Ammon's horn (tissue), 1 donor: ENCODE measurements at regions not wholly inside any gene's neighbourhood (a gene's known extent, or its start where the extent isn't known, plus 50 kb on each side); places are given as distances from the start of the nearest gene placed in this dataset.
A peak's percentile ranks its signal among the peaks of the same experiment; 100 is the strongest.
"Not testable (repeated sequence)": the region's sequence is repeated elsewhere in the genome, so short reads cannot be mapped to it uniquely, and the experiment has no call there.

Experiments
- DNase-seq: peaks from one replicate; pipeline ENCODE4 v3.0.0-alpha.2; 2016; ENCODE audit warnings: low spot score

GRCh38 chr9:97773091-97773490 lies 76.0 kb upstream of the XPA start:
- DNase-seq = no peak

- peak; percentile 22 for DNase-seq
These were observed 76.6 kb upstream of the XPA start for GRCh38 chr9:97773723-97774122.

GRCh38 chr9:97774673-97775072 lies 77.5 kb upstream of the XPA start:
- DNase-seq = no peak

DNA sequence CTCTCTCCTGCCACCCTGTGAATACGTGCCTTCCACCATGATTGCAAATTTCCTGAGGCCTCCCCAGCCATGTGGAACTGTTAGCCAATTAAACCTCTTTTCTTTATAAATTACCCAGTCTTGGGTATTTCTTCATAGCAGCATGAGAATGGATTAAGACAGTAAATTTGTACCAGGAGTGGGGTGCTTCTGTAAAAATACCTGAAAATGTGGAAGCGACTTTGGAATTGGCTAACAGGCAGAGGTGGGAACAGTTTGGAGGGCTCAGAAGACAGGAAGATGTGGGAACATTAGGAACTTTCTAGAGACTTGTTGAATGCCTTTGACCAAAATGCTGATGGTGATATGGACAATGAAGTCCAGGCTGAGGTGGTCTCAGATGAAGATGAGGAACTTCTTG lies 74.3 kb upstream of the FOXE1 start:
- not testable (repeated sequence) for DNase-seq

- no peak for DNase-seq
These were observed 73.4 kb upstream of the FOXE1 start for GRCh38 chr9:97779608-97780007.

- DNase-seq = no peak
These were observed 71.1 kb upstream of the FOXE1 start for GRCh38 chr9:97781902-97782301.

GRCh38 chr9:97786341-97786740 lies 66.7 kb upstream of the FOXE1 start:
- DNase-seq = no peak

DNA sequence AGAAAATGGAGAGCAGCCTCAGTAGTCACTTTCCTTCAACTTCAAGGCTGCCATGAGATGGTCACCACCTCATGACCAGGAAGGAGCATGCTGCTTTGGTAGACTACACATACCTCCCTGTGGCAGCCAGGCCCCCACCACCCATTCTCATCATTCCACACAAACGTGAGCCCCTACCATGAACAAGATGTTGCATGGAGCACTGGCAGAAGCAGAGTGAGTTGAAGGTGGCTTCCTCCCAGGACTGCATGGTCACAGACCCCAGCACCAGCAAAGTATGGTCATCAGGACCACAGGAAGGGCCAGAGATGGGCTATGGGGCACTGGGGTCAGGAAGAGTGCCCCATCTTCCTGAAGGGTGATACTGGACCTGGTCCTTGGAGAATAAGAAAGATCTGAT lies 65.5 kb upstream of the FOXE1 start:
- no peak for DNase-seq

GRCh38 chr9:97788763-97789663 lies 64.0 kb upstream of the FOXE1 start:
- no peak for DNase-seq

- DNase-seq = no peak
These were observed 62.5 kb upstream of the FOXE1 start for GRCh38 chr9:97790542-97790941.

GRCh38 chr9:97791542-97791941 lies 61.5 kb upstream of the FOXE1 start:
- no peak for DNase-seq

DNA sequence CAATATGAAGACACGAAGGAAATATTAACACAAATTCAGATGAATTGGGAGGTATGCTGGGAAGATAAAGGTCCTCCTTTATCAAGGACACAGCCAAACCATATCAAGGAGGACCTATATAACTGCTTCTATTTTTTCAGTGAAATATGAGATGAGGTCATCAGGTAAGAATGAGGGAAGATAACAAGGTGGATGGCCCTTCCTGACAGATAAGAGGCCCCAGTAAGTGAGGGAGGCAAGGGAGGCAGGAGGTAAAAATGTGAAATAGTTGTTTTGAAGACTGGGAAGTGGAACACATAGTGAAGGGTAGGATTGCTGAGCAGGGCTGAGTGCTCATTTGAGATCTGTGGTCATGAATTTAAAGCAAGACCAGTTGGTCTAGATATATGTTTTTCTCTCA lies 60.0 kb upstream of the FOXE1 start:
- DNase-seq = no peak

DNA sequence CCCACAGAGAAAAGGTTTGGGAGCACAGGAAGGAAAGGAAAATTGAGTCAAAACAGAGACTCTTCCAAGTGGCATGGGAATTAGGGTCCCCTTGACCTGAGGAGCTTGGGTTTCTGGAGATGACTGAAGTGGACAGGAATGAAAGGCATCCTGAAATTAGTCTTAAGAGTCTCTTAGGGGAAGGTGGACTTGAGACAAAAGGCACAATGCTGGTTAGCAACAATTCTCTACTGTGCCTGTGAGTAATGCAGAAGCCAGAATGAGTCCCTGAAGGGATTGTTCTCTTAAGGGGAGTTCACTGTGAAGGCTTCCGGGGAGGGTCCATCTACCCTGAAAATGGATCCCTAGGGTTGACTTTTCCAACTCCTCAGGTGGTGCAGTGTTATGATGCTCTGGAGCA lies 58.4 kb upstream of the FOXE1 start:
- no peak for DNase-seq

DNA sequence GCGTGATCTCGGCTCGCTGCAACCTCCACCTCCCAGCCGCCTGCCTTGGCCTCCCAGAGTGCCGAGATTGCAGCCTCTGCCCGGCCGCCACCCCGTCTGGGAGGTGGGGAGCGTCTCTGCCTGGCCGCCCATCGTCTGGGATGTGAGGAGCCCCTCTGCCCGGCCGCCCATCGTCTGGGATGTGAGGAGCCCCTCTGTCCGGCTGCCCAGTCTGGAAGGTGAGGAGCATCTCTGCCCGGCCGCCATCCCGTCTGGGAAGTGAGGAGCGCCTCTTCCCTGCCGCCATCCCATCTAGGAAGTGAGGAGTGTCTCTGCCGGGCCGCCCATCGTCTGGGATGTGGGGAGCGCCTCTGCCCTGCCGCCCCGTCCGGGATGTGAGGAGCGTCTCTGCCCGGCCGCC lies 56.9 kb upstream of the FOXE1 start:
- DNase-seq = not testable (repeated sequence)

DNA sequence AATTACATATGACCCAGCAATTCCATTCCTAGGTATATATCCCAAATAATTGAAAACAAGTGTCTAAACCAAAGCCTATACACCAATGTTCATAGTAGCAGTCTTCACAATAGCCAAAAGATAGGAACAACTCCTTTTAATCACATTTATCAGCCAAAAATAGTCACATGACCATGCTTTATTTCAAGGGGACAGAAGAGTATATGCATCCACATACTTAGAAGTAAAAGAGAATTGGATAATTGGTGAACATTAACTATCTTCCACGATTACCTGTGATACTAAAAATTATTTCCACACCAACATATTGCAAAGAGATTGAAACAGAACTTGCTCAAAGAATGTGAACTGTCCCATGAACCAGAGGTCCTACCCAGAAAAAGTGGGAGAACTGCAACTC lies 51.8 kb upstream of the FOXE1 start:
- DNase-seq = no peak

DNA sequence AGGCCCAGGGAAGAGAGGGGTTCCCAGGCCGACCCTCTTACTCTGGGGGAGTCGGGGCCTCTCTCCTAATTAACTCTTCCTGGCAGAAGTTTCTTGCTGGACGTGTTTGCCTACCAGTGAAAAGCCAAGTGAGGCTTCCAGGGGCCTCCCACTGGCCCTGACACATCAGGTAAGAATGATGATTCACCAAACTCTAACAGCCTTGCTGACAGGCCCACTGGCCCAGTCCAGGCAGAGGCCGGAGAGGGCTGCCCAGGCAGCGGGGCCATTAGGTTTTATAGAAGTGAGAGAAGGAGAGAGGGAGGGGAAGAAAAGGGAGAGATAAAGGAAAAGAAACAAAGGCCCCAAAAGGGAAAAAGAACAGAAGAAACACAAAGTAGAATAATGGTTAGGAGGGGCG lies 50.8 kb upstream of the FOXE1 start:
- no peak for DNase-seq

DNA sequence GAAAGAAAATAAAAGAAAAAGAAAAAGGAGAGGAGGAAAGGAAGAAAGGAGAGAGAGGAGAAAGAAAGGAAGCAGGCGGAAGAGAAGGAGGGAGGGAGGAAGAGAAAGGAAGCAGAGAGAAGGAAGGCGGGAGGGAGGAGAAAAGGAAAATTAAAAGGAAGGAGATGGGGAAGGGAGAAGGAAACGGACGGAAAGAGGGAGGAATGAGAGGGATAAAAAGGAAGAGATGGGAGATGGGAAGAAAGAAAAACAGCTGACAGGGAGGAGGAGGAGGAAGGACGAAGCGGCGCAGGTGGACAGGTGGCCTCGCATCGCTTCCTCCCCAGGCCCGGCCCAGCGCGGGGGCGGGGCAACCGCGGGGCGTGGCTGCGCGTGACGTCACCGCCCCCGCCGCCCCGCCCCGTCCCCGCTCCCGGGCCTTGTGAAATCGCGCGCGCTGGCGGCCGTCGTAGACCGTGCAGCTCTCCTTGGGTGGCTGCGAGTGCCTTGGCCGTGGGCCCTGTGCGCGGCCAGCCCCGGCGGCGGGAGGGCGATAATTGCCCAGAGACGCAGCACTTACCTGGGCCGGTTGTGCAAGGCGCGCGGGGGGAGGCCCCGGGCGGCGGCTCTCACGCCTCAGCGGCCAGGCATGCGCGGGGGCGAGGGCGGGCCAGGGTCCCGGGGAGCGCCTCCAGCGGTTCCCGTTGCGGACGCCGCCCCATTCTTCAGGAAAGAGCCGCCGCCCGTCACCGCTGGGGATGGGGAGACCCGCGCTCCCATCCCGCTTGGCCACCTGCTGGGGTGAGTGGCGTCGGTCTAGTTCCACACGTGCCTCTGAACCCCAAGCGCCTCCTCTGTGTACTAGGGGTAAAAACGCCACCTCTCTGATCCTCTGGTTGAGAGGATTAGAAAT lies 49.6 kb upstream of the FOXE1 start:
- peak; percentile 76 for DNase-seq
